PFSK-1 (cell line): ENCODE measurements at regions not wholly inside any gene's neighbourhood (a gene's known extent, or its start where the extent isn't known, plus 50 kb on each side); places are given as distances from the start of the nearest gene placed in this dataset.

Experiments
- FOXP2 ChIP-seq: optimal IDR thresholded peaks from 2 replicates; pipeline ENCODE3; 2011; ENCODE audit warnings: borderline replicate concordance, control low read depth, inconsistent platforms; ENCODE audit not compliant: insufficient read depth; ENCODE audit errors: extremely low read length, extremely low read depth
- SIN3A ChIP-seq: IDR thresholded peaks from 2 replicates; pipeline ENCODE4 v1.6.1; 2012; ENCODE audit warnings: mild to moderate bottlenecking, low read length, moderate library complexity, borderline replicate concordance; ENCODE audit not compliant: insufficient read depth
- TAF1 ChIP-seq: IDR thresholded peaks from 2 replicates; pipeline ENCODE4 v1.6.1; 2012; ENCODE audit warnings: low read length, control low read depth, borderline replicate concordance; ENCODE audit not compliant: insufficient read depth
- TF ChIP-seq, protein P1 (sequence below), 2 experiments: IDR thresholded peaks; 2 replicates each; pipeline versions ENCODE4 v1.6.1 to v1.8.0; 2011 to 2012; ENCODE audit warnings: low read depth in 2 of 2, low read length in 2 of 2, control low read depth in 1 of 2, inconsistent platforms in 1 of 2, mild to moderate bottlenecking in 1 of 2, moderate library complexity in 1 of 2; ENCODE audit not compliant: insufficient read depth in 1 of 2

DNA sequence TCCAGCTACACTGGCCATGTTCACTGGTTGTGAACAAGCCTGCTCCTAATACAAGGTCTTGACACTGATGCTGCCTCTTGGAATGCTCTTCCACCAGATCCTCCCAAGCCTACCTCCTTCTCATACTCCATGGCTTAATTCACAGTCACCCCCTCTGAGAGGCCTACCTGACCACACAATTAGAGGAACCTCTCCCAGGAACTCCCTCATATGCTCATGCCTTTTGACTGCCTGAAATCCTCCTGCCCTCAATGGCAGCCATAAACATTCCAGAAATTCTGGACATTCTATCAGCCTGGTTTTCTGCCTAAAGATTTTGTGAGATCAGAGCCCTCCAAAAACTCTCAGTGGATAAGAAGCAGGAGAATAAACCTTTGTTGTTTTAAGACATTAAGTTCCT lies 340.2 kb downstream of the C12orf75 start:
- TF ChIP-seq FOXP2 = no peak
- TF ChIP-seq, protein P1, sequence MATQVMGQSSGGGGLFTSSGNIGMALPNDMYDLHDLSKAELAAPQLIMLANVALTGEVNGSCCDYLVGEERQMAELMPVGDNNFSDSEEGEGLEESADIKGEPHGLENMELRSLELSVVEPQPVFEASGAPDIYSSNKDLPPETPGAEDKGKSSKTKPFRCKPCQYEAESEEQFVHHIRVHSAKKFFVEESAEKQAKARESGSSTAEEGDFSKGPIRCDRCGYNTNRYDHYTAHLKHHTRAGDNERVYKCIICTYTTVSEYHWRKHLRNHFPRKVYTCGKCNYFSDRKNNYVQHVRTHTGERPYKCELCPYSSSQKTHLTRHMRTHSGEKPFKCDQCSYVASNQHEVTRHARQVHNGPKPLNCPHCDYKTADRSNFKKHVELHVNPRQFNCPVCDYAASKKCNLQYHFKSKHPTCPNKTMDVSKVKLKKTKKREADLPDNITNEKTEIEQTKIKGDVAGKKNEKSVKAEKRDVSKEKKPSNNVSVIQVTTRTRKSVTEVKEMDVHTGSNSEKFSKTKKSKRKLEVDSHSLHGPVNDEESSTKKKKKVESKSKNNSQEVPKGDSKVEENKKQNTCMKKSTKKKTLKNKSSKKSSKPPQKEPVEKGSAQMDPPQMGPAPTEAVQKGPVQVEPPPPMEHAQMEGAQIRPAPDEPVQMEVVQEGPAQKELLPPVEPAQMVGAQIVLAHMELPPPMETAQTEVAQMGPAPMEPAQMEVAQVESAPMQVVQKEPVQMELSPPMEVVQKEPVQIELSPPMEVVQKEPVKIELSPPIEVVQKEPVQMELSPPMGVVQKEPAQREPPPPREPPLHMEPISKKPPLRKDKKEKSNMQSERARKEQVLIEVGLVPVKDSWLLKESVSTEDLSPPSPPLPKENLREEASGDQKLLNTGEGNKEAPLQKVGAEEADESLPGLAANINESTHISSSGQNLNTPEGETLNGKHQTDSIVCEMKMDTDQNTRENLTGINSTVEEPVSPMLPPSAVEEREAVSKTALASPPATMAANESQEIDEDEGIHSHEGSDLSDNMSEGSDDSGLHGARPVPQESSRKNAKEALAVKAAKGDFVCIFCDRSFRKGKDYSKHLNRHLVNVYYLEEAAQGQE (IDR thresholded peaks at IDR 0.05; ENCODE audit: insufficient read depth in 1 of 2, low read depth in 2 of 2, low read length in 2 of 2) = no peak
- TF ChIP-seq SIN3A = no peak
- TF ChIP-seq TAF1 = no peak
